ENCODE measurements at regions not wholly inside any gene's neighbourhood (a gene's known extent, or its start where the extent isn't known, plus 50 kb on each side); places are given as distances from the start of the nearest gene placed in this dataset.

DNA sequence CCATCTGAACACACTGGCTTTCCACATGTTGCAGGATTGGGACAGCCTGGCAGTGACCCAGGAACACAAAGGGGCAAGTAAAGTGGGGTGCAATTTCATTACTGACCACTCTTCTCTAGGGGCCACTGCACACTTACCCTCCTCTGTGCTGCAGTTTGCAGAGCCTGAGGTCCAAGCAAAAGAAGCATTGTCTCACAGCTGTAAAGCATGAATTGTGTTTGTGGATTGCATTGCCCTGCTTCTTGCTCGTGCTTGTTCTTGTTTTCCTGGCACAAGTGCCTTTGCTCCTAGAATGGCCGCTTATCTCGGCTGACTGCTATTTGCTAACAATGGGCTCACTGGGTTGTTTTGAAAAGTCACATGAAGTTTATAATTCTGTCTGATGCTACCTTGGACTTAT, 209.1 kb upstream of the JADE1 start:
- DNase-seq, result no peak

DNA sequence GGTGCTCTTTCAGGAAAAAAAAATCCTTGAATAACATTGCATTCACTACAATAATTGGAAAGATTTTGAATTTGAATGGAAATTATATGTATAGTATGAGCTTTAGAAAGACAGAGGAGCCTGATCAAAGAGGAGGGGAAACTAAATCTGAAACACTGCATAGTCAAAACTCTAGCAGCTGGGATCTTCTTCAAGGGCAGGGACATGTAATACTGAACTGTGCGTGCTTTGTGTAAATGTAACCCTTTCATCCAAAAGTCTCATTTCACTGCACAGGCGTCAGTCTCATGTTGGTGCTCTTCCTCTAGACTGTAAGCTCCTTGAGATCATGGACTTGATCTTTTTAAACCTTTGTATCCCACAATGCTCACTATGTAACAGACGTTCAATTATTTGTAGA, 212.0 kb upstream of the JADE1 start:
- DNase-seq, result no peak

GRCh38 chr4:128596853-128597252, 212.6 kb upstream of the JADE1 start:
- DNase-seq, result no peak

- no peak for DNase-seq
Measured at GRCh38 chr4:128596115-128596514, 213.4 kb upstream of the JADE1 start.

DNA sequence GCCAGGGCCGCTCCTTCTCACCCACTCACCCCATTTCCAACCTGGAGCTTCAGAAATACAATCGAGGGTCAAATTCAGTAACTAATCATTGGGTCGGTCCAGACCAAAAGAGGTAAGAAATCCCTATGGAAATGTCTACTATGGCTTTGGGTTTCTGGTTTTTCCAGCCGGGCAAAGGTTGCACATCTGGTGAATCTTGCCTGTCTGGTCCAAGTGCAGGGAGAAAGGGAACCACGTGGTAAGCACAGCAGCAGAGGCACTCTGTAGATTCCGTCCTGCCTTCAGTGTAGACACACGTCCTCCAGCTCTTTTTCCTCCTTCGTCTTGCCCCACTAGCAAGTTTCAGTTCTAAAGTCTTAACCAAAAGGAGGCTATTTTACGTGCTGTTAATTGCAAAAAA, 218.0 kb upstream of the JADE1 start:
- no peak for DNase-seq

DNA sequence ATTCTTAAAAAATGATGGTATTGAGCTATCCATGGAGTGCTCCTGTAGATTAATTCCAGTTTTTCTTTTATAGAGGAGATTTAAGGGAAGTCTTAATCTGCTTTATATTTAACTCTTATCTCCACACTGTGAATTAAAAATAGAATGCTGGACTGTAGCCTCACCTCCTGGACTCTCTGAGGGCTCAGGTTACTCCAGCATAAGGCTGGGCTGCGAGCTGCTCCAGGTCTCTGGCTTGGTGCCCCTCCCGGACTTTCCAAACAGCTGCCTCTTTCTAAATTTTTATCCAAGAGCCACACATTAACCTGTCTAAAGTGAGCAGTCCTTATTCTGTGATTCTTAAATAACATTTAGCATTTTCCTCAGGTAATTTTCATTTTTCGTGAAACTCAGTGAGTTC, 218.7 kb upstream of the JADE1 start:
- no peak for DNase-seq

GRCh38 chr4:128590034-128590740, 219.3 kb upstream of the JADE1 start:
- DNase-seq, result no peak

DNA sequence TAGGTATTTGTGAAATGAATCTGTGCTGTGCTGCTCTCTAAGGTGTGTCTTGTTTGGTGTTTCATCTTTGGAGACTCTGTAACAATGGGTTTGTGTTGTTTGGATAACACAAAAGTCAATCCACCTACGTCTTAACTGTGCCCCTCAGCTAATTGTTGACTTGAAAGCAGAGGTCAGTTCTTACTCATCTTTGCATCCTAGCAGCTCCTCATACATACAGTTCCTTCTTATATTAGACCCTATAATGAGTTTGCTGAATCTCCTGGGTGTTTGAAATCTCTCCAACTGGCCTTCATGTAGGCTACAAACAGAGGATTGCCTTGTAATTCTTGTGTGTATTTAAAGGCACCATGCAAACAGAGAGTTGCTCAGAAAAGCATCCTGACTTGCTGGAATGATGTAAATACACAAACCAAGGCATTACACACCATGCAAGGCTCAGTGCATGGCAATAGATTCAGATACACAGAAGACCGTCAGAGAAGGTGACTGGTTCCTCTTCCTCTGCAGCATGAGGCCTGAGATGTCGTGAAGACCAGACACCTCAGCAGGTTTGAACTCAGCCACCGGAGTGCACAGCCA, 220.0 kb upstream of the JADE1 start:
- DNase-seq, result no peak

GRCh38 chr4:128587382-128587781, 222.1 kb upstream of the JADE1 start:
- DNase-seq, result no peak

GRCh38 chr4:128583753-128584712, 225.5 kb upstream of the JADE1 start:
- DNase-seq, result no peak

DNA sequence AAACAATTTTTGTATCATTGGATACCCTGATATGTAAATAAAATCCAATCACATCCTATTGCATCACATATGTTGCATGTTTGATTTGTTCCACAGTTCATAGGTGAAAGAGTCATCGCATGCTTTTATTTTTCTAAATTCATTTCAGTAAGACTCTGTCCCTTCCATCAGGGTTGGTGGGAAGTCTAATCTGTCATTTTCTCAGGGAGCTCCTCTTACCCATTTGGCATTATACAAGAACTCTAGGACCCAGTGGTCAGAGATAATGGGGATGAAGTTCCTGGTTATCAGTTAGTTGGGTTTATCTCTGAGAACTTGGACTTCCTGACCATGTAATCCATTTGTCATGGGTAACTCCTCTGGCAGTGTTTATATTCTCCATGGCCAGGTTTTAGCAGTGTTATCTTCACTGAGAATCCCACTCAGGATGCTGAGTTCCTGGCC, 227.1 kb upstream of the JADE1 start:
- no peak for DNase-seq

GRCh38 chr4:128579154-128579853, 230.2 kb upstream of the JADE1 start:
- DNase-seq, result no peak

DNA sequence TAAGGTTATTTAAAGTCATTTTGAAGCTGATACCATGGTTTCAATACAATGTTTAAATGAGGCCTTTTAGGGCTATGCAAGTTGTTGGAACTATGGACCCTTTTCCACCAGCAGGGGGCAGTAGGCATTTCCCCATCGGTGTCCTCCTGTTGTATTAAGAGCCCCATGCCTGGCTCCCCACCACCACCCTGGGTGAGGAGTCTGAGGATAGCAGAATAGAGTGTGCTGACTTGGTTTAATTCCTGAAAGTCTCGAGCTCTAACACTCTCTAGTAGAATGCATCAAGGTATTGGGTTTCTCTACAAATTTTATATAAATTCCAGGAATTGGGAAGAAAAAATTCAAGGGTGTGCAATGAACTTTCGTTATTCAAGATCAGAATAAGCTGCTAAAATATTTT, 234.8 kb upstream of the JADE1 start:
- DNase-seq, result peak; percentile 60

- DNase-seq, result no peak
Measured at GRCh38 chr4:128573781-128574508, 235.6 kb upstream of the JADE1 start.

DNA sequence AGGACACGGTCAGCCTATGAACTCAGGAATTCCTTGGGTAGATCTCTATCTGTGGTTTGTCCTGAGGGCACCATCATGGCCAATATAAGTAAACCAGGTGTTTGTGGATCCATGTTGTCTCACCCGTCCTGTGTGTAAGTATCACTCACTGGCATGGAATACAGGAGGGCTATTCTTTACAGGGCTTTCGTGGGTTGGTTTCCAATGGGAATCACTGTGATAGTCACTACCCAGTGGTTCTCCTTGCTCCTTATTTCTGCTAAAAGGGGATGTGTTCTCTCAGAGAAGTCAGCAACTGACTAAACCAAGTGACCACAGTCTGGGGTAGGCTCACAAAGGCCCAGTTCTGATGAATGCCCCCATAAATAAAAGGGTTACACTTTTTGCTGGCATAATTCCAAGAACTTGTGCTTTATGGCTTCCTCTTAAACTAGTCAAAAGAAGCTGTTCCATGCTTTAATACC, 236.7 kb upstream of the JADE1 start:
- no peak for DNase-seq

DNA sequence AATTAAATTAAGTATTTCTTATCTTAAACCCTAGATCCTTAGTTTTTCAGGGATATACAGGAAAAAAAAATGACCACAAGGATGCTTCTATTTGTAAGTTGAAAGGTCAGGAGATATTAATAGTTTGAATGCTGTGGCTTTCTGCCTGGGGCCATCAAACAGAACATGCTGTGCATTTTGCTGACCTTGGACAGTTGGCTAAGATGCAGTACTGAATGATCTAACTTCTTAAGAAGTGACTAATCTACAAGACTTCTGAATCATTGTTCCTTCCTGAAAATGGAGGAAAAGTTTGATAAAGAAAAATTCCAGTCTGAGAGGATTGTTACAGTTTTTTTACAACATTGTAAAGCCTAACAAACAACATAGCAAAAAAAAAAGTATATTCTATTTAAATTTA, 237.8 kb upstream of the JADE1 start:
- no peak for DNase-seq

DNA sequence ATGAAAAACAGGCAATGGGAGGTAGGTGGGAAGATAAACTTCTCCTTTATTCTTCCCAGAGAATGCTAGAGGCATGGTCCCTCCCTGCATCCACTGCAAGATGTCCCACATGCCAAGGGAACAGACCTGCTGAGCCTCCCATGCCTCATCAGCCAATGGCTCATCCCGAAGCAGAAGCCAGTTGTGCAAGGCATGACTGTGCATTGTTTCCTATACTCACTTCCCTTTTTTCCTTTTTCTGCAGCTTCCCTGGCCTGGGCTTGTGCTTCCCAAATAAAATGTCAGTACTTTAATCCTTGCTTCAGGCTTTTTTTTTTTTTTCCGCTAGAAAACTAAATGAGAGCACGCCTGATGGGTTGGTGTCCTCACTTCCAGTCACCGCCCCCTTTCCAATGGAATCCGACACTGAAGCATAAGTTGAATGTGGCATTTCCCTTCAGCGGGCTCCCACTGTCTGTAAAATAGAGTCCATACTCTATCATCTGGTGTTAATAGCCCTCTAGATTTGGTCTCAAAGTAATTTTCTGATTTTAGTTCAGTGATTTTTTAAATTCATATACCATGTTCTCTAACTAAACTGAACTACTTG, 239.0 kb upstream of the JADE1 start:
- DNase-seq, result no peak

DNA sequence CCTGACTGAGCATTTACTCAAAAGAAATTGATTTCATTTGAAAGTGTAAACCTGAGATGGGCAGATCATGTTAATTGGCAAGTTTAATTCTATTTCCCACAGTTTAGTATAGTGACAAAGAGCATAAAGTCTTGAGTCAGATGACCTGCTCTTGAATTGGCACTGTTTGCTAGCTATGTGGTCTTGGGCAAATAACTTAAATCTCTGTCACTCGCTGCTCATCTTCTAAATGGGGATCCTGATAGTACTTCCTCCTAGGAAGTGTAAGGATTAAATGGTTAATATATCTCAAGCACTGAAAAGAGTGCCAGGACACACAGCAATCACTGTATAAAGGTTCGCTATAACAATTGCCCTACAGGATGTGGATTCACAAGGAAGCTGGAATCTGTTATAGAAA, 242.8 kb upstream of the JADE1 start:
- DNase-seq, result no peak

DNA sequence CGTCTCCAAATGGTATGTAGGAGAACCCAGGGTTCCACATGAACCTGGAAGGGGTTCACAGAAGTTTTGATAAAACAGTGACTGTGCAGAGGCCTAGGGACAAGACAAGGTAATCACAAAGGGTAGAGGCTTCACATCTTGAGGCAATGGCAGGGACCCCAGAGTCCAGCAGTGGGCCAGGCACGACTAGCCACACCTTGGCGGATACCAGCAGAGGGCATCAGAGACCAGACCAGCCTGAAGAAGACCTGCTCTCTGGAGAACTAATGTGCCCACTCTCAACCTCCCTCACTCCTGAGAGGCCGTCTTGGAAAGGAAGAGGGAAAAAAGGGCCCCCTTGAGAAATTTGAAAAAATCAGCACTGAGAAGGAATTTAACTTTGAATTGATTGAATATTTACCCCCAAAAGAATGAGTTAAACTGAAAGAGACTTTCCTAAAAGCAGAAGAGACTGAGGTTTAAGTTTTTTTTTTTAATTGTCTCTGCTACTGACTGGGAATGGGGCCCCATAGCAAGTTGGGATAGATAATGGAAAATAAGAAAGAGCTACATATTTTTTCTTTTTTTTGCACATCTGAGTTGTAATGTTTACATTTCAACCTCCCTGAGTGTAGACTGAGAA, 243.8 kb upstream of the JADE1 start:
- DNase-seq, result no peak

DNA sequence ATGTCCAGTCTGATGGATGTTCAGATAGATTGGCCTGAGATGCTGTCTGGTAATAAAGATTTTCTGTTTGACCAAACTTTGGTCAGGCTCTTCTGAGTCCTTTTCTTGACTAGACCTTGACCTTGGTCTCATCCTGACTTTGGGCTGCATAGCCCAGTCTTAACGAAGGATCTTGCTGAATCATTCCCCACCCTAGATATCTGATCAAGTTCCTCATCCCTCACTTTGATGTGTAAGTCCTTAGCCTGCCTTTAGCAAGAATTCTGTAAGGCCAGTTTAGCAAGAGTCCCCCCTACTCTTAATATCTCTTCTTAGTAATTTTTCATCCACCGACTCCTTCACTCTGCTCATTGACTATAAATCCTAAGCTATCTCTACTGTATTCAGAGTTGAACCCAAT, 244.4 kb upstream of the JADE1 start:
- DNase-seq, result no peak

GRCh38 chr4:128564081-128564630, 245.3 kb upstream of the JADE1 start:
- DNase-seq, result no peak

Measured in activated CD4-positive, CD25-positive, alpha-beta regulatory T cell treated with anti-CD3 and anti-CD28 coated beads, Interleukin-2, amount 50 U/mL, for 72 hours (primary cell).